ENCODE measurements at regions not wholly inside any gene's neighbourhood (a gene's known extent, or its start where the extent isn't known, plus 50 kb on each side); places are given as distances from the start of the nearest gene placed in this dataset.

DNA sequence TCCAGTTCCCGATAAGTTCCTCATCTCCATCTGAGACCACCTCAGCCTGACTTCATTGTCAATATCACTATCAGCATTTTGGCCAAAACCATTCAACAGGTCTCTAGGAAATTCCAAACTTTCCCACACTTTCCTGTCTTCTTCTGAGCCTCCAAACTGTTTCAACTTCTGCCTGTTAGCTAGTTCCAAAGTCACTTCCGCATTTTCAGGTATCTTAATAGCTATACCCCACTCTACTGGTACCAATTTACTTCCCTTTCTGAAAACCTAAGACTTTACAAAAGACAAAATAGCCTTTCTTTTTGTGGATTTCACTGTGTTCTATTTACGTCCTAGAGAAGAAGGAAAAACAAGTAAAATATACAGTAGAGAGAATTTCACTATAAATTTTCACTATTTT is 147.0 kb upstream of the FMN2 start:
- Histone ChIP-seq H3K27me3 (ENCODE audit: control insufficient read depth in 1 of 2, insufficient read depth in 2 of 2, low read length in 2 of 2) (no peaks in the 10 kb centered on the region), H3K36me3 (ENCODE audit: insufficient read depth, low read length) (no peaks in the 10 kb centered on the region), H3K9me3 (ENCODE audit: control insufficient read depth in 1 of 2, insufficient read depth in 1 of 2, low read length in 2 of 2) (peaks cover 0 to 9% of the 10 kb centered on the region in 2 experiments), H3K4me3 (ENCODE audit: low read length) (no peak overlapping the region), H3K4me1 (ENCODE audit: insufficient read depth, low read length) (no peaks in the 10 kb centered on the region), H3K27ac (ENCODE audit: low read depth in 1 of 2, low read length in 2 of 2) (no peak overlapping the region)
- H3K27ac Mint-ChIP-seq, result no peak overlapping the region
- intact Hi-C loops (cut with DNase I, micrococcal nuclease), result no loop called here
- no peaks in the 10 kb centered on the region for H3K36me3 Mint-ChIP-seq (ENCODE audit: low read depth)
- ATAC-seq (ENCODE audit: poor library complexity) (no peak), DNase-seq (peak in 1 of 14 experiments; percentile 8)
- POLR2A ChIA-PET, result no interaction called here
- no peaks in the 10 kb centered on the region for H3K4me1 Mint-ChIP-seq (ENCODE audit: low read depth)
- TF ChIP-seq, protein P1, sequence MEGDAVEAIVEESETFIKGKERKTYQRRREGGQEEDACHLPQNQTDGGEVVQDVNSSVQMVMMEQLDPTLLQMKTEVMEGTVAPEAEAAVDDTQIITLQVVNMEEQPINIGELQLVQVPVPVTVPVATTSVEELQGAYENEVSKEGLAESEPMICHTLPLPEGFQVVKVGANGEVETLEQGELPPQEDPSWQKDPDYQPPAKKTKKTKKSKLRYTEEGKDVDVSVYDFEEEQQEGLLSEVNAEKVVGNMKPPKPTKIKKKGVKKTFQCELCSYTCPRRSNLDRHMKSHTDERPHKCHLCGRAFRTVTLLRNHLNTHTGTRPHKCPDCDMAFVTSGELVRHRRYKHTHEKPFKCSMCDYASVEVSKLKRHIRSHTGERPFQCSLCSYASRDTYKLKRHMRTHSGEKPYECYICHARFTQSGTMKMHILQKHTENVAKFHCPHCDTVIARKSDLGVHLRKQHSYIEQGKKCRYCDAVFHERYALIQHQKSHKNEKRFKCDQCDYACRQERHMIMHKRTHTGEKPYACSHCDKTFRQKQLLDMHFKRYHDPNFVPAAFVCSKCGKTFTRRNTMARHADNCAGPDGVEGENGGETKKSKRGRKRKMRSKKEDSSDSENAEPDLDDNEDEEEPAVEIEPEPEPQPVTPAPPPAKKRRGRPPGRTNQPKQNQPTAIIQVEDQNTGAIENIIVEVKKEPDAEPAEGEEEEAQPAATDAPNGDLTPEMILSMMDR (IDR thresholded peaks at IDR 0.05), result no peak
- no peak overlapping the region for H3K4me3 Mint-ChIP-seq
- CTCF ChIA-PET, result no interaction called here
- peaks cover 9% of the 10 kb centered on the region for H3K9me3 Mint-ChIP-seq
- H3K27me3 Mint-ChIP-seq, result no peaks in the 10 kb centered on the region

DNA sequence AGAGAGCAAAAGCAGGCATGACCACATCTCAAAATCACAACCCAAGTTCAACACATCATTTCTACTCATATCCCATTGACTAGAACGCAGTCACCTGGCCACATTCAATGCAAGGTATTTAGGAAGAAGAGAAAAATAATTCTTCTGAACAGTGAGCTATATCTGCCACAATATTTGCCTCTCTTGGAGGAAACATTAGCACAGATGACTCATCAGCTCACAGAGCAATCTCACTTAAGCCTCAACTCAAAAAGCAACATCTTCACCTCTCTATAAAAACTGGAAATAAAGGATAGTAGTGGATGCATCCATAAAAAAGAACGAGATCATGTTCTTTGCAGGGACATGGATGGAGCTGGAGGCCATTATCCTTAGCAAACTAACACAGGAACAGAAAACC is 143.9 kb upstream of the FMN2 start:
- ATAC-seq (ENCODE audit: poor library complexity) (no peak), DNase-seq (no peak)
- H3K27me3 Mint-ChIP-seq, result no peaks in the 10 kb centered on the region
- no peak overlapping the region for H3K4me3 Mint-ChIP-seq
- peaks cover 4% of the 10 kb centered on the region for H3K9me3 Mint-ChIP-seq
- peaks cover 0 to 9% of the 10 kb centered on the region in 2 experiments for H3K9me3 ChIP-seq (ENCODE audit: control insufficient read depth in 1 of 2, insufficient read depth in 1 of 2, low read length in 2 of 2)
- H3K4me1 Mint-ChIP-seq (ENCODE audit: low read depth), result no peaks in the 10 kb centered on the region
- H3K4me3 ChIP-seq (ENCODE audit: low read length), result no peak overlapping the region
- H3K4me1 ChIP-seq (ENCODE audit: insufficient read depth, low read length), result no peaks in the 10 kb centered on the region
- no peaks in the 10 kb centered on the region for H3K36me3 ChIP-seq (ENCODE audit: insufficient read depth, low read length)
- no peak overlapping the region for H3K27ac ChIP-seq (ENCODE audit: low read depth in 1 of 2, low read length in 2 of 2)
- H3K36me3 Mint-ChIP-seq (ENCODE audit: low read depth), result no peaks in the 10 kb centered on the region
- ChIA-PET POLR2A (no interaction called here), CTCF (no interaction called here)
- H3K27ac Mint-ChIP-seq, result no peak overlapping the region
- intact Hi-C loops (cut with DNase I, micrococcal nuclease), result no loop called here
- TF ChIP-seq, protein P1 (IDR thresholded peaks at IDR 0.05), result no peak
- no peaks in the 10 kb centered on the region for H3K27me3 ChIP-seq (ENCODE audit: control insufficient read depth in 1 of 2, insufficient read depth in 2 of 2, low read length in 2 of 2)

DNA sequence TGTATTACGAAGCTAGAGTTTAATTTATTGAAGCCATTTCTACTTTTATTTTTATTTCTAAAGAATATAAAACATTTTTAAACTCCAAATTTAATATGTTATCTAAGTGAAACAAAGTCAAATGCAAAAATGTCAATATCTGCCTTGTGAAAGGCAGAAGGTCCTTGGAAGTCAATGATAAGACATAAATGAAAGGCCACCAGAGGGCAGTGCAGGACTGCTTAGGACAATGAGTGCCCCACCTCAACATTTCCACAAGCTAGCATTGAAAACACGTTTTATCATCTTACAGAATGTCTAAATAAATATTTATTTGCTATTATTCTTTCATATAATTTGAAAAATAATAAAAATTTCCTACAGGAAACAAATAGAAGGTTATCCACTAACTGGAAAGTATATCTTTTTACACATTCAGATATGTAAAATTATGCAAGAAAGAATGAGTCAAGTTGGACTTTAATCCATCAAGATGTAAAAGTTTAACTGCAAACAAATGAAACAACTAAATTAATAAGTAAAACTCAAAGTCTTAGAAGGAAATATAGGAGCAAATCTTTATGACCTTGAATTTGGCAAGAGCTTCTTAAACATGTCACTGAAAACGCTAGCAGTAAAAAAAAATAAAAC is 140.1 kb upstream of the FMN2 start:
- H3K36me3 Mint-ChIP-seq (ENCODE audit: low read depth), result no peaks in the 10 kb centered on the region
- Histone ChIP-seq H3K4me1 (ENCODE audit: insufficient read depth, low read length) (no peaks in the 10 kb centered on the region), H3K9me3 (ENCODE audit: control insufficient read depth in 1 of 2, insufficient read depth in 1 of 2, low read length in 2 of 2) (peaks cover 0 to 3% of the 10 kb centered on the region in 2 experiments), H3K27me3 (ENCODE audit: control insufficient read depth in 1 of 2, insufficient read depth in 2 of 2, low read length in 2 of 2) (no peaks in the 10 kb centered on the region), H3K27ac (ENCODE audit: low read depth in 1 of 2, low read length in 2 of 2) (no peak overlapping the region), H3K4me3 (ENCODE audit: low read length) (no peak overlapping the region), H3K36me3 (ENCODE audit: insufficient read depth, low read length) (no peaks in the 10 kb centered on the region)
- ChIA-PET CTCF (interaction anchor here (0.6 to 1.9 kb wide), 2 partner anchors 9 to 22 kb away, joined by 3 to 4 read pairs; no protein-coding TSS in a partner anchor), POLR2A (no interaction called here)
- intact Hi-C loops (cut with DNase I, micrococcal nuclease), result loop anchor here (1.0 to 2.0 kb wide), 2 partner anchors 25 kb away; no protein-coding TSS in a partner anchor
- no peak overlapping the region for H3K27ac Mint-ChIP-seq
- peaks cover 5% of the 10 kb centered on the region for H3K27me3 Mint-ChIP-seq
- no peak overlapping the region for H3K4me3 Mint-ChIP-seq
- TF ChIP-seq, protein P1 (IDR thresholded peaks at IDR 0.05), result peak; percentile 72
- H3K4me1 Mint-ChIP-seq (ENCODE audit: low read depth), result no peaks in the 10 kb centered on the region
- no peaks in the 10 kb centered on the region for H3K9me3 Mint-ChIP-seq
- ATAC-seq (ENCODE audit: poor library complexity) (peak; percentile 39), DNase-seq (peak in 13 of 14 experiments; percentile 5 to 64 (median 18))

Measured in CD4-positive, alpha-beta T cell (primary cell).